Natural killer cell (primary cell): ENCODE measurements at regions not wholly inside any gene's neighbourhood (a gene's known extent, or its start where the extent isn't known, plus 50 kb on each side); places are given as distances from the start of the nearest gene placed in this dataset.

ENCODE experiments used
- ATAC-seq, 3 donors: fragments of 150-1000 bp in 2 of 3; fragments of 200-7000 bp in 1 of 3; cut with Tn5 transposase; 1 replicate in 1 of 3; 2 replicates in 2 of 3; pipeline ENCODE4 v1.10.0; 2021; ENCODE audit warnings: mild to moderate bottlenecking in 2 of 3, moderate library complexity in 2 of 3
- DNase-seq, 2 donors: peaks; one replicate each; pipeline versions ENCODE4 v3.0.0 to v3.0.0-alpha.2; 2013 to 2021; ENCODE audit warnings: mixed read lengths in 1 of 2
- H3K27ac ChIP-seq: one replicate; pipeline ENCODE4 v1.5.1; 2013; ENCODE audit warnings: mild to moderate bottlenecking, low read length
- H3K27me3 ChIP-seq: one replicate; pipeline ENCODE4 v1.6.1; 2013; ENCODE audit warnings: low read length; ENCODE audit not compliant: control insufficient read depth, insufficient read depth
- H3K36me3 ChIP-seq: one replicate; pipeline ENCODE4 v1.6.1; 2013; ENCODE audit warnings: low read length; ENCODE audit not compliant: control insufficient read depth, insufficient read depth
- H3K4me1 ChIP-seq: one replicate; pipeline ENCODE4 v1.6.1; 2013; ENCODE audit warnings: low read length; ENCODE audit not compliant: control insufficient read depth, insufficient read depth
- H3K4me3 ChIP-seq: one replicate; pipeline ENCODE4 v1.5.1; 2013; ENCODE audit warnings: low read length
- H3K9me3 ChIP-seq: one replicate; pipeline ENCODE4 v1.6.1; 2013; ENCODE audit warnings: low read length; ENCODE audit not compliant: control insufficient read depth, insufficient read depth
- H3K27ac Mint-ChIP-seq, 2 donors: one replicate each; pipeline ENCODE4 v1.8.0; 2022; ENCODE audit warnings: mild to moderate bottlenecking in 2 of 2, mixed read lengths in 2 of 2, moderate library complexity in 1 of 2
- H3K27me3 Mint-ChIP-seq, 2 donors: one replicate each; pipeline ENCODE4 v1.8.0; 2022; ENCODE audit warnings: low read depth in 2 of 2, mixed read lengths in 2 of 2
- H3K36me3 Mint-ChIP-seq: one replicate; pipeline ENCODE4 v1.8.0; 2022; ENCODE audit warnings: mixed read lengths
- H3K4me1 Mint-ChIP-seq, 2 donors: one replicate each; pipeline ENCODE4 v1.8.0; 2022; ENCODE audit warnings: mixed read lengths in 2 of 2
- H3K4me3 Mint-ChIP-seq: one replicate; pipeline ENCODE4 v1.8.0; 2022; ENCODE audit warnings: mild to moderate bottlenecking, moderate library complexity, mixed read lengths
- H3K9me3 Mint-ChIP-seq, 2 donors: one replicate each; pipeline ENCODE4 v1.8.0; 2022; ENCODE audit warnings: mixed read lengths in 2 of 2
- WGBS: methylation state at CpG from one replicate; pipeline ENCODE4 v1.1.7; 2013; ENCODE audit warnings: missing lambda C conversion rate; ENCODE audit not compliant: insufficient coverage; 5-methylcytosine and 5-hydroxymethylcytosine counted together
- intact Hi-C: fragments of 100-400 bp; cut with micrococcal nuclease; formaldehyde crosslinking; loops from one replicate; pipeline ENCODE4 v1.14.2; 2022
- TF ChIP-seq, protein P1 (sequence below): fragments of 200-600 bp; IDR thresholded peaks from one replicate; pipeline ENCODE4 v1.8.0; 2022; ENCODE audit warnings: antibody characterized with exemption

- Histone ChIP-seq H3K27ac (no peak overlapping the region), H3K4me3 (no peak overlapping the region), H3K9me3 (no peaks in the 10 kb centered on the region), H3K4me1 (no peaks in the 10 kb centered on the region), H3K27me3 (no peaks in the 10 kb centered on the region), H3K36me3 (no peaks in the 10 kb centered on the region)
- no peak overlapping the region for H3K4me3 Mint-ChIP-seq
- peaks cover 0 to 11% of the 10 kb centered on the region in 2 donors for H3K9me3 Mint-ChIP-seq
- 83% methylated on average over 3 of the region's 4 CpGs for WGBS
- ATAC-seq (no peak), DNase-seq (no peak)
- no peak overlapping the region for H3K27ac Mint-ChIP-seq
- H3K27me3 Mint-ChIP-seq = no peaks in the 10 kb centered on the region
- no peaks in the 10 kb centered on the region for H3K4me1 Mint-ChIP-seq
- H3K36me3 Mint-ChIP-seq = no peaks in the 10 kb centered on the region
- intact Hi-C loops = no loop called here
- TF ChIP-seq, protein P1, sequence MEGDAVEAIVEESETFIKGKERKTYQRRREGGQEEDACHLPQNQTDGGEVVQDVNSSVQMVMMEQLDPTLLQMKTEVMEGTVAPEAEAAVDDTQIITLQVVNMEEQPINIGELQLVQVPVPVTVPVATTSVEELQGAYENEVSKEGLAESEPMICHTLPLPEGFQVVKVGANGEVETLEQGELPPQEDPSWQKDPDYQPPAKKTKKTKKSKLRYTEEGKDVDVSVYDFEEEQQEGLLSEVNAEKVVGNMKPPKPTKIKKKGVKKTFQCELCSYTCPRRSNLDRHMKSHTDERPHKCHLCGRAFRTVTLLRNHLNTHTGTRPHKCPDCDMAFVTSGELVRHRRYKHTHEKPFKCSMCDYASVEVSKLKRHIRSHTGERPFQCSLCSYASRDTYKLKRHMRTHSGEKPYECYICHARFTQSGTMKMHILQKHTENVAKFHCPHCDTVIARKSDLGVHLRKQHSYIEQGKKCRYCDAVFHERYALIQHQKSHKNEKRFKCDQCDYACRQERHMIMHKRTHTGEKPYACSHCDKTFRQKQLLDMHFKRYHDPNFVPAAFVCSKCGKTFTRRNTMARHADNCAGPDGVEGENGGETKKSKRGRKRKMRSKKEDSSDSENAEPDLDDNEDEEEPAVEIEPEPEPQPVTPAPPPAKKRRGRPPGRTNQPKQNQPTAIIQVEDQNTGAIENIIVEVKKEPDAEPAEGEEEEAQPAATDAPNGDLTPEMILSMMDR = no peak
Measured at GRCh38 chr4:138595731-138596460, 353.7 kb upstream of the SLC7A11 start.

- intact Hi-C loops = no loop called here
- 57% methylated on average over 1 of the region's 2 CpGs for WGBS
- no peaks in the 10 kb centered on the region for H3K36me3 Mint-ChIP-seq
- TF ChIP-seq, protein P1 = no peak
- H3K27ac Mint-ChIP-seq = no peak overlapping the region
- H3K36me3 ChIP-seq = no peaks in the 10 kb centered on the region
- no peaks in the 10 kb centered on the region for H3K9me3 ChIP-seq
- no peak overlapping the region for H3K4me3 Mint-ChIP-seq
- no peak for ATAC-seq
- no peaks in the 10 kb centered on the region for H3K4me1 Mint-ChIP-seq
- H3K27me3 ChIP-seq = no peaks in the 10 kb centered on the region
- no peak overlapping the region for H3K4me3 ChIP-seq
- no peak for DNase-seq
- no peaks in the 10 kb centered on the region for H3K4me1 ChIP-seq
- H3K27me3 Mint-ChIP-seq = no peaks in the 10 kb centered on the region
- H3K9me3 Mint-ChIP-seq = peaks cover 0 to 11% of the 10 kb centered on the region in 2 donors
- no peak overlapping the region for H3K27ac ChIP-seq
Measured at GRCh38 chr4:138595171-138595570, 353.0 kb upstream of the SLC7A11 start.

DNA sequence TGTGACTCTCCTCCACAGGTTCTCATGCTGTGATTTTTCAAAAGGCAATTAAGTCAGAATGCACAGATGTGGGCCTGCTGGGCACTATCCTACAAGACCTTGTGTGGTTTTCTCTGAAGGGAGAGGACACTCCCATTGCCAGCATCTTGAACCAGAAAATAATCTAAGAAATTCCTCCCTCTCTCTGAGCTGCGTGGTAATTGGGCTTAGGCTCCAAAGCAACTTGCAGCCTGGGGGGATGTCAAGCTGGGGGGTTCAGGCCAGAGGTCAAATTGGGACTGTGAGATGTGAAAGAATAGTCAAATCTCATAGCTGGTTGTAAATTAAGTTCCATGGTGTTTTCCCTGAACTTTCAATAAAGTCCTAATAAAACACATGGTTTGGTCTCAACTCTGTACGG is 350.6 kb upstream of the SLC7A11 start:
- H3K4me1 Mint-ChIP-seq = no peaks in the 10 kb centered on the region
- no peak overlapping the region for H3K27ac Mint-ChIP-seq
- Histone ChIP-seq H3K27ac (no peak overlapping the region), H3K27me3 (no peaks in the 10 kb centered on the region), H3K4me3 (no peak overlapping the region), H3K4me1 (no peaks in the 10 kb centered on the region), H3K9me3 (no peaks in the 10 kb centered on the region), H3K36me3 (no peaks in the 10 kb centered on the region)
- peaks cover 0 to 15% of the 10 kb centered on the region in 2 donors for H3K9me3 Mint-ChIP-seq
- H3K4me3 Mint-ChIP-seq = no peak overlapping the region
- no peaks in the 10 kb centered on the region for H3K27me3 Mint-ChIP-seq
- no peaks in the 10 kb centered on the region for H3K36me3 Mint-ChIP-seq
- TF ChIP-seq, protein P1 = no peak
- intact Hi-C loops = no loop called here
- no CpG with 5 or more reads among the region's 2 CpGs for WGBS
- no peak for ATAC-seq
- no peak for DNase-seq

DNA sequence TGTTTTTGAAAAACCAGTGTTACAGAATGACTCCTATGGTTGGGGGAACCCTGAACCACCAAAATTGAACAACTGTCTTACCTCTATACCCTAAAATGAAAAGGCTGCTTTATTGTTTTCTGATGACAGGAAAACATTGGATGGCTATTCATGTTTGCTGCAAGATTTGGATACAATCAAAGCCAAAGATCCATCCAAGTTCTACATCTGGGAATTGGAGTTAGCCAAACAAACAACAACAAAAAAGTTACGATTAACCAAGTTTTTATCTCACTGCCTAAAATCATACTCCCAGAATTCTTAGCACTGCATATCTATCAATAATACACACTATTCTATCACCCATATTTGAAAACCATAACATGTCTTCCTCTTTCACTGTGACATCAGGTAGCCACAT is 349.7 kb upstream of the SLC7A11 start:
- no peak overlapping the region for H3K4me3 ChIP-seq
- Mint-ChIP-seq H3K36me3 (no peaks in the 10 kb centered on the region), H3K27me3 (no peaks in the 10 kb centered on the region), H3K9me3 (peaks cover 4 to 22% of the 10 kb centered on the region in 2 donors), H3K4me1 (no peaks in the 10 kb centered on the region), H3K4me3 (no peak overlapping the region), H3K27ac (no peak overlapping the region)
- H3K36me3 ChIP-seq = no peaks in the 10 kb centered on the region
- no peak overlapping the region for H3K27ac ChIP-seq
- 100% methylated on average over 1 of the region's 1 CpG for WGBS
- TF ChIP-seq, protein P1 = no peak
- no peaks in the 10 kb centered on the region for H3K4me1 ChIP-seq
- DNase-seq (no peak), ATAC-seq (no peak)
- intact Hi-C loops = no loop called here
- H3K9me3 ChIP-seq = no peaks in the 10 kb centered on the region
- H3K27me3 ChIP-seq = no peaks in the 10 kb centered on the region
